WI38 (cell line): ENCODE measurements at regions not wholly inside any gene's neighbourhood (a gene's known extent, or its start where the extent isn't known, plus 50 kb on each side); places are given as distances from the start of the nearest gene placed in this dataset.

Source experiments
- H3K4me3 ChIP-seq: 2 replicates; pipeline ENCODE4 v1.5.1; 2011; ENCODE audit warnings: low read depth, mild to moderate bottlenecking, control low read depth, low read length
- CTCF ChIP-seq: IDR thresholded peaks from 2 replicates; pipeline ENCODE4 v1.5.1; 2012; ENCODE audit warnings: low read depth, mild to moderate bottlenecking, control low read depth, low read length

- TF ChIP-seq CTCF, result no peak
- H3K4me3 ChIP-seq, result no peak overlapping the region
Measured at GRCh38 chr13:47837906-47838305, 163.2 kb downstream of the SUCLA2 start.

- no peak overlapping the region for H3K4me3 ChIP-seq
- no peak for TF ChIP-seq CTCF
Measured at GRCh38 chr13:47837104-47837880, 163.8 kb downstream of the SUCLA2 start.

GRCh38 chr13:47835470-47836228, 165.4 kb downstream of the SUCLA2 start:
- peak overlapping the region; percentile 28 for H3K4me3 ChIP-seq
- TF ChIP-seq CTCF, result no peak

GRCh38 chr13:47832458-47832972, 168.6 kb downstream of the SUCLA2 start:
- no peak overlapping the region for H3K4me3 ChIP-seq
- no peak for TF ChIP-seq CTCF

GRCh38 chr13:47831265-47831664, 169.8 kb downstream of the SUCLA2 start:
- no peak overlapping the region for H3K4me3 ChIP-seq
- TF ChIP-seq CTCF, result no peak

- TF ChIP-seq CTCF, result no peak
Measured at GRCh38 chr13:47829690-47830089, 171.4 kb downstream of the SUCLA2 start.

GRCh38 chr13:47826471-47826870, 174.6 kb downstream of the SUCLA2 start:
- no peak overlapping the region for H3K4me3 ChIP-seq
- TF ChIP-seq CTCF, result no peak

More at GRCh38 chr13:47829690-47830089, 171.4 kb downstream of the SUCLA2 start:
- no peak overlapping the region for H3K4me3 ChIP-seq
